IPS DF 6.9 (cell line): ENCODE measurements at regions not wholly inside any gene's neighbourhood (a gene's known extent, or its start where the extent isn't known, plus 50 kb on each side); places are given as distances from the start of the nearest gene placed in this dataset.

Source experiments
- DNase-seq: peaks from one replicate; pipeline ENCODE4 v3.0.0-alpha.2; 2013; ENCODE audit warnings: low read depth, low spot score
- H3K27ac ChIP-seq: one replicate; pipeline ENCODE4 v1.5.1; 2013; ENCODE audit warnings: low read length, control low read depth
- H3K27me3 ChIP-seq: 2 replicates; pipeline ENCODE4 v1.6.1; 2013; ENCODE audit warnings: mild to moderate bottlenecking, low read length; ENCODE audit not compliant: control insufficient read depth, insufficient read depth
- H3K36me3 ChIP-seq: 2 replicates; pipeline ENCODE4 v1.6.1; 2013; ENCODE audit warnings: low read length; ENCODE audit not compliant: control insufficient read depth, insufficient read depth
- H3K4me1 ChIP-seq: 2 replicates; pipeline ENCODE4 v1.6.1; 2013; ENCODE audit warnings: low read length; ENCODE audit not compliant: control insufficient read depth, insufficient read depth
- H3K4me3 ChIP-seq: 2 replicates; pipeline ENCODE4 v1.5.1; 2013; ENCODE audit warnings: mild to moderate bottlenecking, low read length
- H3K9me3 ChIP-seq: 2 replicates; pipeline ENCODE4 v1.6.1; 2013; ENCODE audit warnings: low read length, inconsistent platforms; ENCODE audit not compliant: control insufficient read depth, insufficient read depth
- WGBS: extraction: QIAGEN DNeasy Blood & Tissue Kit; methylation state at CpG from one replicate; pipeline ENCODE4 v1.1.7; 2013; ENCODE audit warnings: mixed read lengths, missing lambda C conversion rate; ENCODE audit not compliant: insufficient read length, insufficient coverage; 5-methylcytosine and 5-hydroxymethylcytosine counted together

DNA sequence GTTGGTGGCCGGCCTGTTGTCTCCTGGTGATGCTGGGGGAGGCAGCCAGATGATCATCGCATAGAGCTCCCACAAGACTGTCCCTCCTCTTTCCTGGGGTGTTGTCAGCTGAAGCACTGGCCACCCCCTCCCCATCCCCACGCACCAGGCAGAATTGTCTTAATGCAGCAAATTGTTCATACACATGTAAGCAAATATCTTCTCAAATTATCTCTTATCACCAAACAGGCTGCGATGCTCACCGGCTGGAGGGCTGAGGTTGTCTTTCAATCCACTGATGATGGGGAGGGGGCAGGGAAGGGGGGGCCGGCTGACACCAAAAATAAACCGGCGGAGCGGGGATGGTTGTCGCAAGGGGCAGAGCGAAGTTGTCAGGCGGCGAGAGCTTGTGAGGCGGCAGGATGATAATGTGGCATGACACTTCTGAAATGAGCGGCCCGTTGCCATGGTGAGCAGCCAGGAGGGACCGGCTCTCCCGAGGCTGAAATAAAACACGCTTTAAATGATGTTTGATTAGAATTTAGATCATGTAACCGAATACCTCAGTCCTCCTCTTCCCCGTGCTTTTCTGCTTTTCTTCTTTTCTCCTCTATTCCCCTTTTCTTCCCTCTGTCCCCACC lies 59.8 kb downstream of the MRM1 start:
- no peak for DNase-seq

DNA sequence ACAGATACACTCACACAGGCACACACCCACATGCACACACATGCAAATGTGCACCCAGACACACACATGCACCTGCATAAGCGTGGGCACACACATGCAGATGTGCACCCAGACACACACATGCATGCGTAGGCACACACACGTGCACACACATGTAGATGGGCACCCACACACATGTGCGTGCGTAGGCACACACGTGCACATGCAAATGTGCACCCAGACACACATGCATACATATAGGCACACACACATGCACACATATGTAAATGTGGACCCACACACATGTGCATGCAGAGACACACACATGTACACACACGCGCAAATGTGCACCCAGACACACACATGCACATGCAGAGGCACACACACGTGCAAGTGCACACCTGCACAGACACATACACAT lies 60.3 kb downstream of the MRM1 start:
- Histone ChIP-seq H3K36me3 (no peaks in the 10 kb centered on the region), H3K27ac (no peak overlapping the region), H3K4me3 (no peak overlapping the region), H3K27me3 (no peaks in the 10 kb centered on the region), H3K9me3 (no peaks in the 10 kb centered on the region), H3K4me1 (0 out of 2 replicates have a peak, but pooled peaks cover 1% of the 10 kb centered on the region)
- no CpG with 5 or more reads among the region's 9 CpGs for WGBS
- no peak for DNase-seq

More for the DNA sequence above, 59.8 kb downstream of the MRM1 start:
- H3K27ac ChIP-seq = no peak overlapping the region
- WGBS = no CpG with 5 or more reads among the region's 21 CpGs
- H3K27me3 ChIP-seq = no peaks in the 10 kb centered on the region
- H3K9me3 ChIP-seq = no peaks in the 10 kb centered on the region
- H3K4me1 ChIP-seq = 0 out of 2 replicates have a peak, but pooled peaks cover 1% of the 10 kb centered on the region
- H3K4me3 ChIP-seq = no peak overlapping the region
- no peaks in the 10 kb centered on the region for H3K36me3 ChIP-seq

DNA sequence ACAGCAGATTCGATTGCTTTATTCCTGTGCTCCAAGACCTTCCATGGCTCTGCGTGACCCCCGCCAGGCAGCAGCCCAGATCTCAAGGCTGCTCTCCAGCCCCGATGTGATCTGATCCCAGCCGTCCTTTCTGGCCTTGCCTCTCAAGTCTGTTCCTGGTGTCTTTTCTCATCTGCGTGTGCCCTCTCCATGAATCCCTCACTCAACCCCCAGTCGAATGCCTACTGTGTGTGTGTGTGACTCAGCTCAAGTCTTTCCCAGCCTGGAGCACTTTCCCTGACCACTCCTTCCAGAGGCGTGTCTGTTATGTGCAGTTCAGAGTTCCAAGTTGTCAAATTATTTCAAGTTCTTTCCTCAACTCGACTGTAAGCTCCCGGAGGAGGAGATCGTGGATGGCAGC lies 64.0 kb downstream of the MRM1 start:
- DNase-seq = no peak
- no peak overlapping the region for H3K4me3 ChIP-seq
- no peaks in the 10 kb centered on the region for H3K4me1 ChIP-seq
- no peak overlapping the region for H3K27ac ChIP-seq
- no CpG with 5 or more reads among the region's 11 CpGs for WGBS
- H3K27me3 ChIP-seq = no peaks in the 10 kb centered on the region
- no peaks in the 10 kb centered on the region for H3K36me3 ChIP-seq
- H3K9me3 ChIP-seq = no peaks in the 10 kb centered on the region

DNA sequence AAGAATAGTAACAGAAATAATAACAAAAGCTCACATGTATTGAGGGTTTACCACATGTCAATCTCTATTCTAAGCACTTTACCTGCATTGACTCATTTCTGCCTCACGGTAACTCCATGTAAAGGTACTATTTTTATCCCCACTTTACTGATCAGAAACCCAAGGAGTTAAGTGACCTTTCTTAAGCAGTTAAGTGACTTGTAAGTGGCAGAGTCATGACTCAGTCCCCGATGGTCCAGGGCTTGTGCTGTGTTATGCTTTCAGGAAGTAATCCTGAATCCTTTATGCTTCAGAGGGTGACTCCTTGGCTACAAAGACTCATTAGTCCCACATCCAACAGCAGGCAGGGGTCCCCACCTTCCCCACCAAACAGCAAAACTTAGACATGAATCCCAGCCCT lies 66.5 kb downstream of the MRM1 start:
- H3K27me3 ChIP-seq = no peaks in the 10 kb centered on the region
- WGBS = no CpG with 5 or more reads among the region's 2 CpGs
- H3K36me3 ChIP-seq = no peaks in the 10 kb centered on the region
- H3K4me1 ChIP-seq = no peaks in the 10 kb centered on the region
- H3K9me3 ChIP-seq = no peaks in the 10 kb centered on the region
- no peak overlapping the region for H3K27ac ChIP-seq
- no peak overlapping the region for H3K4me3 ChIP-seq
- no peak for DNase-seq

DNA sequence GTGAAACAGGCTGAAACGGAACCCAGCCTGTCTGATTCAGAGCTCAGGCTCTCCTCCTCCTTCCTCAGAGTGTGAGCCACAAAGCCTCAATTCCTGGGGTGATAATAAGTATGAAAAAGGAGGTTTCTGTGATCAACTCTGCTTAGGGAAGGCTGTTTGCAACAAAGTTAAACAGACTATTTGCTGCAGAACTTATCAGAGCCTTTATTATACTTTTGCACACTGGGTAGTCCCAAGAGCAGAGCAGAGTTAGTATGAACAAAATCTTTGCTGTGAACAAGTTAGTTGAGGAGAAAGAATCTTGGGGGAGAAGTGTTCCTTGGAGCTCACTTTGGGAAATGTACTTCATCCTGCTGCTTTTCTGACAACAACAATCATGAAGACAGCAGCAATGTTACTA lies 67.4 kb downstream of the MRM1 start:
- Histone ChIP-seq H3K27me3 (no peaks in the 10 kb centered on the region), H3K36me3 (no peaks in the 10 kb centered on the region), H3K9me3 (no peaks in the 10 kb centered on the region), H3K27ac (no peak overlapping the region), H3K4me3 (no peak overlapping the region), H3K4me1 (no peaks in the 10 kb centered on the region)
- no CpG with 5 or more reads among the region's 1 CpG for WGBS
- DNase-seq = no peak

DNA sequence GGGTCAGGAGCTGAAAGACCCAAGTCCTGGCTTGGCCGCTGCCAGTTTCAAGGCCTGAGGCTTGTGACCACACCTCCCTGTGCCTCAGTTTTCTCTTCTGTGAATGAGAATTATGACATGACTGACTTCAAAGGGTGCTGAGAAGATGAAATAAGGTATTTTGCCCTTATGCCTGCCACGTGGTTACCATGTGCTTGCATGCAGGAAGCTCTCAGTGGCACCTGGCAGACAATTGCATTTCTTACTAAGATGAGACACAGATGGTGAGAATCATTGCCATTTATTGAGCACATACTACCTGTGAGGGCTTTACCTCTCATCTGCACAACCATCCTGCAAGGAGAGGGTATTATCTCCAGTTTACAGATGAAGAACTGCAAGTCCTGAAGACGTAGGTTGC lies 69.8 kb downstream of the MRM1 start:
- Histone ChIP-seq H3K9me3 (no peaks in the 10 kb centered on the region), H3K4me3 (no peak overlapping the region), H3K27ac (no peak overlapping the region), H3K36me3 (no peaks in the 10 kb centered on the region), H3K4me1 (no peaks in the 10 kb centered on the region), H3K27me3 (no peaks in the 10 kb centered on the region)
- no CpG with 5 or more reads among the region's 3 CpGs for WGBS
- DNase-seq = no peak

DNA sequence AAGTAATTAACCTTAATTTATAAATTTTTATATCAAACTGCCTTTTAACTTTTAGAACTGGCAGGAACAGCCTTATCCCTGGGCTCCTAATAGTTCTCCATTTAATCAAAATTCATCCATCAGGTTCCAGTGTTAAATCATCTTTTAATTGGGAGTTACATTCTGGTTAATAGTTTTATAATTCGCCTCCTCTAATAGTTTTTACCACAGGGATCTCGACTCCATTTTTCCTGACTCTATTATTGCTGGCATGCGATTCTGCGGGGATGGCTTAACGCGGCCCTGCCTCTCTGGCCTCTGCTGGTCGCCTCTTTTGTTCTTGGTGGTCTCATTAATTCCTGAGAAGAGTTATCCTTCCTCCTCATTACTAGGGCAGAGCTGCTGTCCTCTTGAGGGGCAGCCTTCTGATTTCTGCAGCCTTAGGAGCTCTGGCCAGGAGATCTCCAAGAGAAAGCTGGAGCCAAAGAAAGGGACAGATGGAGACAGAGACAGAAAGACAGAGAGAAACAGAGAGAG lies 71.1 kb downstream of the MRM1 start:
- no CpG with 5 or more reads among the region's 7 CpGs for WGBS

DNA sequence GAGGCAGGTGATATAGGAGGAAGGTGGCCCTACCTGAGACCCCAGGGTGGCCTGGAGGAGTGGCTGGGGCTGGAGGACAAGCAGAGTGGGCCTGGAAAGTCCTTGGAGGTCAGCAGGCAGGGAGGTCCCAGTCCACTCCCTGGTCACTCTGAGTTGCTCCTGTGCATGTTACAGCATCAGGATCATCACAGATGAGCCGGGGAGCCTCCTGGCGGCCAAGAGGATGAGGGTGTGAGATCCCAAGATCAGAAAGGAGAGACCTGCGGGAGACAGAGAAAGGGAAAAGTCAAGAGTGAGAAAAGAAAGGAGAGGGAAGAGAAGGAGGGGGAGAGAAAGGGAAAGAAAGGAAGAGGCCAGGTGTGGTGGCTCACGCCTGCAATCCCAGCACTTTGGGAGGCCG lies 71.7 kb downstream of the MRM1 start:
- H3K36me3 ChIP-seq = no peaks in the 10 kb centered on the region
- no peaks in the 10 kb centered on the region for H3K9me3 ChIP-seq
- no peak overlapping the region for H3K4me3 ChIP-seq
- WGBS = no CpG with 5 or more reads among the region's 5 CpGs
- no peak overlapping the region for H3K27ac ChIP-seq
- H3K4me1 ChIP-seq = no peaks in the 10 kb centered on the region
- no peak for DNase-seq
- no peaks in the 10 kb centered on the region for H3K27me3 ChIP-seq

More for the DNA sequence above, 71.1 kb downstream of the MRM1 start:
- no peak overlapping the region for H3K4me3 ChIP-seq
- H3K27me3 ChIP-seq = no peaks in the 10 kb centered on the region
- H3K4me1 ChIP-seq = no peaks in the 10 kb centered on the region
- no peaks in the 10 kb centered on the region for H3K36me3 ChIP-seq
- H3K9me3 ChIP-seq = no peaks in the 10 kb centered on the region
- DNase-seq = no peak
- no peak overlapping the region for H3K27ac ChIP-seq

DNA sequence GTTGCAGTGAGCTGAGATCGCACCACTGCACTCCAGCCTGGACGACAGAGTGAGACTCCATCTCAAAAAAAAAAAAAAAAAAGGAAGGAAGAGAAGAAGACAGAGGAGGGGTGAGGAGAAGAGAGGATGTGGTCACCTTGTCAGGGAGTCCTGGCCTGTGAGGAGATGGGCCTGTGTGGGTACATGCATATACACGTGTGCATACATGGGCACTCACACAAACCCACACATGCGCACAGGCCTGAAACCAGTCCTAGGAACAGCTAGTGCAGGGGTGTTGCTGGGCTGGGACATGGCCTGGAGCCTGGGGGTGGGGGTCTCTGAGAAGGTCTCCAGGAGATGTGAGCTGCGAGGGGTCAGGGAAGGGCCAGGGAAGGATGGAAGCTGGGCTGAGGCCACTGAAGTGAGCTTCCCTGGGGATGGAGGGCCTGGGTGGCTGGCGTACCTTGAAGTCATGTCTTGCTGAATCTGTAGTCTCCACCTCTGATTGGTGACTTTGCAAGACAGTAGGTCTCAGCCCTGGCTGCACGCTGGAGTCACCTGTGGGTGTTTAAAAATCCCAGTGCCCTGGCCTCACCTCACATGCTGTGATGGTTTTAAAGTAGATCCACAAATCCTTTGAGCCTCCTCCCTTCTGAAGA lies 72.4 kb downstream of the MRM1 start:
- no peak overlapping the region for H3K4me3 ChIP-seq
- H3K4me1 ChIP-seq = no peaks in the 10 kb centered on the region
- DNase-seq = no peak
- H3K27me3 ChIP-seq = no peaks in the 10 kb centered on the region
- H3K9me3 ChIP-seq = no peaks in the 10 kb centered on the region
- H3K27ac ChIP-seq = no peak overlapping the region
- H3K36me3 ChIP-seq = no peaks in the 10 kb centered on the region
- WGBS = no CpG with 5 or more reads among the region's 7 CpGs

DNA sequence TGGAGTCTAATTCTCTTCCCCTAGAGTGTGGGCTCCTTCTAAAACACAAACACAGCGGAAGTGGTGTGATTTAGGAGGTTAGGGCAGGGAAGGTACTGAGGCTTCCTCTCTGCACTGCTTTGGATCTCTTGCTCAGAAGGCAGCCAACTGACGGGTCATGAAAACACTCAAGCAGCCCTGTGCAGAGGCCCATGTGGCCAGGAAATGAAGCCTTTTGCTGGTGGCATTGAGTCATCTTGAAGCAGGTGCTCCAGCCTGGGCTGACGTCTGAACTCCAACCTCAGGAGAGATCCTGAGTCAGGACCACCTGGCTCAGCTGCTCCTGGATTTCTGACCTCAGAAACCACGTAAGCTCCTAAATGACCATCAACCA lies 72.9 kb downstream of the MRM1 start:
- Histone ChIP-seq H3K27me3 (no peaks in the 10 kb centered on the region), H3K9me3 (no peaks in the 10 kb centered on the region), H3K27ac (no peak overlapping the region), H3K4me1 (no peaks in the 10 kb centered on the region), H3K36me3 (no peaks in the 10 kb centered on the region), H3K4me3 (no peak overlapping the region)
- WGBS = no CpG with 5 or more reads among the region's 4 CpGs
- DNase-seq = no peak

DNA sequence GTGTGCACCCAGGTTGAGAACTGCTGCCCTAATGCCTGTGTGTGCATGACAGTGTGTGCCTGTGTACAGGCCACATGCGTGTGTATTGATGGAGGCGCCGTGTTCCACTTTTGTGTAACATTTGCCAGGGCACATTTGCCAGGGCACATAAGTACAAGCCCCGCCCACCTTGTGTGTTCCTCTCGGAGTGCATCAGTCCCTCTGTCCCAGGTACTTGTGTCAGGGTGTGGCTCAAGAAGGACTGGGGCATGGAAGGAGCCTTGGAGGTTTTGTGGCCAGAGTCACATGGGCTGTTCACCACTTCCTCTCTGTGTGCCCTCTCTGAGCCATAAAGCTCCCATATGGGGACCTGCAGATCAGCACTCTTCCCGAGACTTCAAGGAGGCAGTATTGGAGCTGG lies 73.9 kb downstream of the MRM1 start:
- Histone ChIP-seq H3K27me3 (no peaks in the 10 kb centered on the region), H3K27ac (no peak overlapping the region), H3K4me3 (no peak overlapping the region), H3K9me3 (no peaks in the 10 kb centered on the region), H3K4me1 (no peaks in the 10 kb centered on the region), H3K36me3 (no peaks in the 10 kb centered on the region)
- no CpG with 5 or more reads among the region's 6 CpGs for WGBS
- DNase-seq = no peak
